ENCODE measurements at regions not wholly inside any gene's neighbourhood (a gene's known extent, or its start where the extent isn't known, plus 50 kb on each side); places are given as distances from the start of the nearest gene placed in this dataset.

DNA sequence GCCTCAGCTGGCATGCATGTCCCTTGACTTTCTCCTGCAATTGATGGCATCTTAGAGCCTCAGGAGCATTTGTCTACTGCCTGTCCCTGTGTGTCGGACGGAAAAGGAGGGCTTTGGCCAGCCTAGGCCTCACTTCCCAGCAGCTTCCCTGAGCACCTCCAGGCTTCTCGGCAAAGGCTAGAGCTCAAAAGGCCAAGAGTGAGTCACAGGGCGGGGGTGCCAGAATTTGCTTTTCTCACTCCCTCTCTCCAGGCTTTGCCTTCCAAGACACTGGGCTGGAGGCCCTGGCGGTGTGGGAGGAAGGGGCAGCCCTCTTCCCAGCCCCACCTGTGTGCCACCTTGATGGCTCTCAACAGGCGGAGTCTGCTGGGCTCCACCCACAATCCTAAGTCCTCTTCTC lies 107.3 kb upstream of the MAF start:
- TF ChIP-seq CTCF (conservative IDR thresholded peaks at IDR 0.05; ENCODE audit: low read depth, low read length) (no peak), EZH2 (IDR thresholded peaks at IDR 0.05; ENCODE audit: borderline replicate concordance, low read depth, low read length, poor library complexity, severe bottlenecking) (no peak)
